Kidney (tissue), 13 donors: ENCODE measurements at regions not wholly inside any gene's neighbourhood (a gene's known extent, or its start where the extent isn't known, plus 50 kb on each side); places are given as distances from the start of the nearest gene placed in this dataset.

Experiments used
- DNase-seq, 5 donors: peaks; one replicate each; pipeline ENCODE4 v3.0.0-alpha.2; 2013 to 2020
- FAIRE-seq: peaks from 2 replicates; lab custom pipeline; 2012; peaks lifted over from hg19 to GRCh38; lab: Jason Lieb, UNC
- H3K27ac ChIP-seq, 2 donors: one replicate each; pipeline ENCODE4 v1.7.0; 2013; ENCODE audit warnings: low read depth in 2 of 2, low read length in 2 of 2, inconsistent platforms in 1 of 2
- H3K27me3 ChIP-seq: one replicate; pipeline ENCODE4 v1.7.1; 2013; ENCODE audit warnings: low read length, inconsistent platforms; ENCODE audit not compliant: control insufficient read depth, insufficient read depth
- H3K36me3 ChIP-seq, 3 donors: one replicate each; pipeline versions ENCODE4 v1.7.0 to v1.7.1; 2013; ENCODE audit warnings: low read length in 3 of 3, control low read depth in 1 of 3, inconsistent platforms in 1 of 3; ENCODE audit not compliant: insufficient read depth in 3 of 3, control insufficient read depth in 2 of 3
- H3K4me1 ChIP-seq, 3 donors: one replicate each; pipeline versions ENCODE4 v1.7.0 to v1.7.1; 2013; ENCODE audit warnings: low read length in 3 of 3, inconsistent platforms in 1 of 3, low read depth in 1 of 3; ENCODE audit not compliant: control insufficient read depth in 2 of 3, insufficient read depth in 2 of 3
- H3K4me3 ChIP-seq, 3 donors: one replicate each; pipeline versions ENCODE4 v1.7.0 to v1.8.1; 2013; ENCODE audit warnings: low read length in 3 of 3, control low read depth in 1 of 3, inconsistent platforms in 1 of 3
- H3K9ac ChIP-seq, 3 donors: one replicate each; pipeline versions ENCODE4 v1.7.0 to v1.7.1; 2013; ENCODE audit warnings: low read length in 3 of 3, control low read depth in 1 of 3, inconsistent platforms in 1 of 3
- H3K9me3 ChIP-seq, 3 donors: one replicate each; pipeline versions ENCODE4 v1.7.0 to v1.7.1; 2013; ENCODE audit warnings: low read length in 3 of 3, control low read depth in 1 of 3, inconsistent platforms in 1 of 3; ENCODE audit not compliant: control insufficient read depth in 2 of 3, insufficient read depth in 1 of 3
- intact Hi-C: fragments of 100-400 bp; cut with DNase I; formaldehyde crosslinking; loops from one replicate; pipeline ENCODE4 v1.11.1; 2022
- TF ChIP-seq, protein P1 (sequence below): IDR thresholded peaks from 3 replicates; pipeline ENCODE4 v1.5.1; 2012; ENCODE audit warnings: mild to moderate bottlenecking, moderate library complexity, borderline replicate concordance; ENCODE audit not compliant: insufficient read depth; ENCODE audit errors: extremely low read depth
- donor health status: control.
- donor health status: control.
- donor health status: control.
- donor health status: control.
- donor health status: control.
- donor health status: DM: yes; HTN: yes; CAD: no.
- donor health status: Normal renal cell carcinoma (clear cell type).

DNA sequence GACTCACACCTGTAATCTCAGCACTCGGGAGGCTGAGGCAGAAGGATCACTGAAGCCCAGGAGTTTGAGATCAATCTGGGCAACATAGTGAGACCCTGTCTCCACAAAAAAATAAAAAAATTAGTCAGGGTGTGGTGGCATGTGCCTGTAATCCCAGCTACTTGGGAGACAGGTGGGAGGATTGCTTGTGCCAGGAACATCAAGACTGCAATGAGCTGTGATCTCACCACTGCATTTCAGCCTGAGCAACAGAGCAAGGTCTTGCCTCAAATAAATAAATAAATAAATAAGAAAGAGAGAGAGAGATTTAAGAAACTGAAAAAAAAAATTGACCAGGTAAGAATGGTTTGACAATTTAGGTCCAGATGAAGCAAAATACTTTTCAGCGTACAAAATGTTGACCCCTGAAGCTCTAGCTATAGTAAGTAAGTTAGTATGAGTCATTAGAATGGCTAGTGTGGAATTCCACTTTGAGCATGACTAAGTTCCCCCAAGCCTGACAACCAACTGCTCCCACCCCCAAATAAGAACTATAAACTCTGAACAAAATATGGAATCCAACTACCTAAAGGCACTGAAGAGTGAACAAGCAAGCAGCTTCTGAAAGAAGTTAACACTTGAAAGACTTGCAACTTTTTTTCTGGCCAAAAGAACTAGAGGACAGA lies 217.8 kb upstream of the TLE4 start:
- H3K36me3 ChIP-seq: no peaks in the 10 kb centered on the region
- TF ChIP-seq, protein P1, sequence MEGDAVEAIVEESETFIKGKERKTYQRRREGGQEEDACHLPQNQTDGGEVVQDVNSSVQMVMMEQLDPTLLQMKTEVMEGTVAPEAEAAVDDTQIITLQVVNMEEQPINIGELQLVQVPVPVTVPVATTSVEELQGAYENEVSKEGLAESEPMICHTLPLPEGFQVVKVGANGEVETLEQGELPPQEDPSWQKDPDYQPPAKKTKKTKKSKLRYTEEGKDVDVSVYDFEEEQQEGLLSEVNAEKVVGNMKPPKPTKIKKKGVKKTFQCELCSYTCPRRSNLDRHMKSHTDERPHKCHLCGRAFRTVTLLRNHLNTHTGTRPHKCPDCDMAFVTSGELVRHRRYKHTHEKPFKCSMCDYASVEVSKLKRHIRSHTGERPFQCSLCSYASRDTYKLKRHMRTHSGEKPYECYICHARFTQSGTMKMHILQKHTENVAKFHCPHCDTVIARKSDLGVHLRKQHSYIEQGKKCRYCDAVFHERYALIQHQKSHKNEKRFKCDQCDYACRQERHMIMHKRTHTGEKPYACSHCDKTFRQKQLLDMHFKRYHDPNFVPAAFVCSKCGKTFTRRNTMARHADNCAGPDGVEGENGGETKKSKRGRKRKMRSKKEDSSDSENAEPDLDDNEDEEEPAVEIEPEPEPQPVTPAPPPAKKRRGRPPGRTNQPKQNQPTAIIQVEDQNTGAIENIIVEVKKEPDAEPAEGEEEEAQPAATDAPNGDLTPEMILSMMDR: no peak
- intact Hi-C loops: no loop called here
- H3K4me3 ChIP-seq: no peak overlapping the region
- no peak overlapping the region for H3K9ac ChIP-seq
- H3K27ac ChIP-seq: no peak overlapping the region
- no peaks in the 10 kb centered on the region for H3K9me3 ChIP-seq
- no peak for FAIRE-seq
- no peaks in the 10 kb centered on the region for H3K4me1 ChIP-seq
- DNase-seq: no peak
- H3K27me3 ChIP-seq: no peaks in the 10 kb centered on the region

DNA sequence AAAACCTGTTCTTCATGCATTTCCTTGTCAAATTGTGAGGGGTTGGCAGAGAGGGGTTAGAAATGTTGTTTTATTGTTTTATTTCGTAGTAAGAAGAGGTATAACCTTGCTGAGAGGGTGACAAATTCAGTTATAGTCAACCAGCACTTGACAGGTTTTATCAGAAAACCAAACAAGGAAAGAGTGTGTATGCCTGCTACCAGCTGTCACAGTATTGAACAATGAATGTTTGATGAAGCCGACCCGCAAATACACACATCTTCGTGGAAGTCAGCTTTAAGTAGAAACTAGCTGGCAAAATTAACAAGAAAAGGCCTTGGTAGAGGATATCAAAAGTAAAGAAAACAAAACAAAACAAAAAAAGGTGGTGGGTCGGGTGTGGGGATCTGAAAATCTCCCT lies 214.6 kb upstream of the TLE4 start:
- H3K4me3 ChIP-seq: no peak overlapping the region
- H3K9ac ChIP-seq: no peak overlapping the region
- H3K9me3 ChIP-seq: no peaks in the 10 kb centered on the region
- H3K4me1 ChIP-seq: no peaks in the 10 kb centered on the region
- TF ChIP-seq, protein P1: no peak
- H3K27me3 ChIP-seq: no peaks in the 10 kb centered on the region
- FAIRE-seq (no peak), DNase-seq (no peak)
- no peaks in the 10 kb centered on the region for H3K36me3 ChIP-seq
- no peak overlapping the region for H3K27ac ChIP-seq
- intact Hi-C loops: no loop called here

GRCh38 chr9:79357616-79358015 lies 214.1 kb upstream of the TLE4 start:
- TF ChIP-seq, protein P1: no peak
- no peaks in the 10 kb centered on the region for H3K27me3 ChIP-seq
- FAIRE-seq: no peak

More at GRCh38 chr9:79357616-79358015, 214.1 kb upstream of the TLE4 start:
- Histone ChIP-seq H3K27ac (no peak overlapping the region), H3K36me3 (no peaks in the 10 kb centered on the region), H3K9me3 (no peaks in the 10 kb centered on the region), H3K9ac (no peak overlapping the region), H3K4me3 (no peak overlapping the region), H3K4me1 (no peaks in the 10 kb centered on the region)
- intact Hi-C loops: no loop called here
- no peak for DNase-seq
